ENCODE measurements at regions not wholly inside any gene's neighbourhood (a gene's known extent, or its start where the extent isn't known, plus 50 kb on each side); places are given as distances from the start of the nearest gene placed in this dataset.

DNA sequence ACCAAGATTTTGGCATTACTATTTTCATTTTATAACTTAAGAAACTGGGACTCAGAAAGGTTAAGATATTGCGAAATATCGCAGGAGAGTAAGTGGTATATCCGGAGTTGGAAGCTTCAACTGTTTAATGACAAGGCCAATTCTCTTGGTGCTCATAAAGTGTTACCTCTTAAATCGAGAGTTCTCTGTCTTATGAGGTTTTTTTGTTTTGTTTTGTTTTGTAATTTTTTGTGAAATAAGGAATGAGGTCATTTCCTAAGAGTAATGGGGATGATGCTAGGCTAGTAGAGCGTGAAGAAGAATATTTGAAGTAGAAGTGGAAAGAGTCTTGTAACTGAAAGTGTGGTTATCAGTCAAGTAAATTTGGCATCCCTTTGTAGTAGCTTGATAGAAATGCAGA lies 183.2 kb upstream of the DAB2 start:
- no peak overlapping the region for H3K4me3 ChIP-seq (ENCODE audit: low read depth in 1 of 3, low read length in 3 of 3)
- no peaks in the 10 kb centered on the region for H3K36me3 ChIP-seq (ENCODE audit: control insufficient read depth in 3 of 3, insufficient read depth in 2 of 3, low read depth in 1 of 3, low read length in 3 of 3)
- H3K4me1 ChIP-seq (ENCODE audit: control insufficient read depth in 3 of 3, insufficient read depth in 2 of 3, low read depth in 1 of 3, low read length in 2 of 3): no peaks in the 10 kb centered on the region
- H3K9me3 ChIP-seq (ENCODE audit: control insufficient read depth in 2 of 2, insufficient read depth in 1 of 2, low read depth in 1 of 2, low read length in 1 of 2): no peaks in the 10 kb centered on the region
- peaks cover 0 to 2% (median 0%) of the 10 kb centered on the region in 3 donors for H3K27me3 ChIP-seq (ENCODE audit: control insufficient read depth in 3 of 3, insufficient read depth in 3 of 3, low read length in 3 of 3)
- WGBS, 3 donors: 83 to 87% (median 85%) methylated on average over 5 of the region's 5 CpGs
- DNase-seq (no peak), FAIRE-seq (no peak)
- no peak overlapping the region for H3K27ac ChIP-seq (ENCODE audit: low read depth in 1 of 3, low read length in 2 of 3)

DNA sequence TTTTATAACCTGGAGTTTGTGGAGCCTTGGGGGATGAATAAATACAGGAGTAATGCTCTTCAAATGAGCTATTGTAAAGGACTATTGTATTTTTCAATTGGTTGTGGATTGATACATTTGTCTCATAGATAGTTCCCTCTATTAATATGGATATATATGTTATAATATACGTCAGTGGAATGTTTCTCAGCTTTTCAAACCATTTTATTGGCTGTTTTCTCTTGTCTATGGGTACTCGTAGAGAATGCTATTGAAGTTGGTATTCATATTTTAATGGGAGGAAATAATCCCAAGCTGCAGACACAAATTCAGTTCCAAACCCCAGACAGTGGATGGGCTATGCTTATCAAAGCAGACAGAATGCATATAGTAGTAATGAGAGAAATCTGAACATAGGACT lies 181.8 kb upstream of the DAB2 start:
- WGBS, 3 donors: 86 to 87% (median 87%) methylated on average over 2 of the region's 2 CpGs
- H3K4me1 ChIP-seq (ENCODE audit: control insufficient read depth in 3 of 3, insufficient read depth in 2 of 3, low read depth in 1 of 3, low read length in 2 of 3): no peaks in the 10 kb centered on the region
- H3K27me3 ChIP-seq (ENCODE audit: control insufficient read depth in 3 of 3, insufficient read depth in 3 of 3, low read length in 3 of 3): peaks cover 0 to 2% (median 0%) of the 10 kb centered on the region in 3 donors
- no peak for FAIRE-seq
- H3K4me3 ChIP-seq (ENCODE audit: low read depth in 1 of 3, low read length in 3 of 3): no peak overlapping the region
- H3K36me3 ChIP-seq (ENCODE audit: control insufficient read depth in 3 of 3, insufficient read depth in 2 of 3, low read depth in 1 of 3, low read length in 3 of 3): no peaks in the 10 kb centered on the region
- DNase-seq: no peak
- no peaks in the 10 kb centered on the region for H3K9me3 ChIP-seq (ENCODE audit: control insufficient read depth in 2 of 2, insufficient read depth in 1 of 2, low read depth in 1 of 2, low read length in 1 of 2)
- H3K27ac ChIP-seq (ENCODE audit: low read depth in 1 of 3, low read length in 2 of 3): no peak overlapping the region

DNA sequence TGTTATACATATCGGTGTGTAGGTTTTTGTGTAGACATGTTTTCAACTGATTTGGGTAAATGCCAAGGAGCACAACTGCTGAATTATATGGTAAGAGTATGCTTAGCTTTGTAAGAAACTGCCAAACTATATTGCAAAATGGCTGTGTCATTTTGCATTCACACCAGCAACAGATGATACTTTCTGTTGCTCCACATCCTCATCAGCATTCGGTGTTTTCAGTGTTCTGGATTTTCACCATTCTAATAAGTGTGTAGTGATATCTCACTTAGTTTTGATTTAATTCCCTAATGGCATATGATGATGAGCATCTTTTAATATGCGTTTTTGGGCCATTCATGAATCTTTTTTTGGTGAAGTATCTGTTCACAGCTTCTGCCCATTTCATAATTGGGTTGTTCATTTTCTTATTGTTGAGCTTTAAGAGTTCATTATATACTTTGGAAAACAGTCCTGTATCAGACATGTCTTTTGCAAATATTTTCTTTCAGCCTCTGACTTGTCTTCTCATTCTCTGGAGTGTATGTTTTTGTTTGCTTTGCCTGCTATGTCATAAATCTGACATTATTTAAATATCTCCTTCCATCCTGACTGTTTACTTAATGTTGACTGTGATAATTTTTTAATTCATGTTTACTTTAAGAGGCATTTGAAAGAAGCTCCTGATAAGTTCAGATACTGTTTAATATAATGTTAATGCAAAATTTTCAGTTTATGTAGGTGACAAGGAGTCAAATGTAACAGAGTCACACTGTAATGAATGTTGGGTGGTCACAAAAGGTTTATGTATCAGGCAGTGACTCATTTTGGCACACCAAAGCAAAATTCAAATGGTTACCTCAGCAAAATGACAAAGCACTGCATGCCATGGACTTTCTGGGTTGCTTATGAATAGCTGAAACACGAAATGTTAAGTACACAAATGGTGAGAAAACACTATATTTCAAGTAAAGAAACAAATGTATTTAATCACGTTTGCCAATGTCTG lies 181.1 kb upstream of the DAB2 start:
- no peak overlapping the region for H3K4me3 ChIP-seq (ENCODE audit: low read depth in 1 of 3, low read length in 3 of 3)
- 71 to 82% (median 77%) methylated on average over 5 of the region's 5 CpGs for WGBS, 3 donors
- FAIRE-seq: no peak
- no peak overlapping the region for H3K27ac ChIP-seq (ENCODE audit: low read depth in 1 of 3, low read length in 2 of 3)
- peaks cover 0 to 2% (median 0%) of the 10 kb centered on the region in 3 donors for H3K27me3 ChIP-seq (ENCODE audit: control insufficient read depth in 3 of 3, insufficient read depth in 3 of 3, low read length in 3 of 3)
- no peak for DNase-seq
- no peaks in the 10 kb centered on the region for H3K36me3 ChIP-seq (ENCODE audit: control insufficient read depth in 3 of 3, insufficient read depth in 2 of 3, low read depth in 1 of 3, low read length in 3 of 3)
- H3K4me1 ChIP-seq (ENCODE audit: control insufficient read depth in 3 of 3, insufficient read depth in 2 of 3, low read depth in 1 of 3, low read length in 2 of 3): no peaks in the 10 kb centered on the region
- no peaks in the 10 kb centered on the region for H3K9me3 ChIP-seq (ENCODE audit: control insufficient read depth in 2 of 2, insufficient read depth in 1 of 2, low read depth in 1 of 2, low read length in 1 of 2)

DNA sequence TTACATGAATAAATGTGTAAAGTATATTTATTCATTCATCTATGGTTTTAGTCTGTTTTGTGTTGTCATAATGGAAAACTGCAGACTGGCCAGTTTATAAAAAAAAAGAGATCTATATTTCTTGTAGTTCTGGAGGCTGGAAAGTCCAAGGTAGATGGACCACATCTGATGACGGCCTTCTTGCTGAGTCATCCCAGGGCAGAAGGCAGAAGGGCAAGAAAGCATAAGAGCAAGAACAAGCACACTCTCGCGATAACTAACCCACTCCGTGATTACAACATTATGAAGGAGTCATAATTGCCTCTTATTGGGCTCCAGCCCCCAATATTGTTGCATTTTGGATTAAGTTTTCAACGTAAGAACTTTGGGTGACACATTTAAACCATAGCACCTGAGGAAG lies 180.4 kb upstream of the DAB2 start:
- Histone ChIP-seq H3K4me1 (ENCODE audit: control insufficient read depth in 3 of 3, insufficient read depth in 2 of 3, low read depth in 1 of 3, low read length in 2 of 3) (peaks cover 0 to 3% (median 0%) of the 10 kb centered on the region in 3 donors), H3K27me3 (ENCODE audit: control insufficient read depth in 3 of 3, insufficient read depth in 3 of 3, low read length in 3 of 3) (peaks cover 0 to 2% (median 0%) of the 10 kb centered on the region in 3 donors), H3K9me3 (ENCODE audit: control insufficient read depth in 2 of 2, insufficient read depth in 1 of 2, low read depth in 1 of 2, low read length in 1 of 2) (no peaks in the 10 kb centered on the region), H3K27ac (ENCODE audit: low read depth in 1 of 3, low read length in 2 of 3) (no peak overlapping the region), H3K4me3 (ENCODE audit: low read depth in 1 of 3, low read length in 3 of 3) (no peak overlapping the region), H3K36me3 (ENCODE audit: control insufficient read depth in 3 of 3, insufficient read depth in 2 of 3, low read depth in 1 of 3, low read length in 3 of 3) (no peaks in the 10 kb centered on the region)
- WGBS, 3 donors: 84 to 94% (median 86%) methylated on average over 5 of the region's 5 CpGs
- DNase-seq (peak in 1 of 2 donors; percentile 14), FAIRE-seq (no peak)

DNA sequence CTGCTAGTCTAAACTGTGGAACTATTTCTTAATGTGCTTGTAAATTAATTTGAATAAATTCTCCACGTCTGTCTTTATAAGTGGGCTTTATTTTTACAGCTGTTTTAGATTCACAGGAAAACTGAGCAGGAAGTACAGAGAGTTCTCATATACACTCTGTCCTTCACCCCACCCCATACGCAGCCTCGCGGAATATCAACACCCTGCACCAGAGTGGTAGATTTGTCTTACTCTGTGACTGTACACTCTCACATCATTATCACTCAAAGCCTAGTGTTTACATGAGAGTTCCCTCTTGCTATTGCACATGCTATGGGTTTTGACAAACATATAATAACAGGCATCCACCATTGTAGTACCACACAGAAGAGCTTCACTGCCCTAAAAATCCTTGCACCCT lies 179.7 kb upstream of the DAB2 start:
- FAIRE-seq: no peak
- H3K9me3 ChIP-seq (ENCODE audit: control insufficient read depth in 2 of 2, insufficient read depth in 1 of 2, low read depth in 1 of 2, low read length in 1 of 2): no peaks in the 10 kb centered on the region
- WGBS, 3 donors: 51 to 60% (median 52%) methylated on average over 4 of the region's 4 CpGs
- H3K27ac ChIP-seq (ENCODE audit: low read depth in 1 of 3, low read length in 2 of 3): no peak overlapping the region
- no peak for DNase-seq
- H3K27me3 ChIP-seq (ENCODE audit: control insufficient read depth in 3 of 3, insufficient read depth in 3 of 3, low read length in 3 of 3): peaks cover 0 to 2% (median 0%) of the 10 kb centered on the region in 3 donors
- H3K4me1 ChIP-seq (ENCODE audit: control insufficient read depth in 3 of 3, insufficient read depth in 2 of 3, low read depth in 1 of 3, low read length in 2 of 3): peaks cover 0 to 6% (median 0%) of the 10 kb centered on the region in 3 donors
- no peak overlapping the region for H3K4me3 ChIP-seq (ENCODE audit: low read depth in 1 of 3, low read length in 3 of 3)
- no peaks in the 10 kb centered on the region for H3K36me3 ChIP-seq (ENCODE audit: control insufficient read depth in 3 of 3, insufficient read depth in 2 of 3, low read depth in 1 of 3, low read length in 3 of 3)

DNA sequence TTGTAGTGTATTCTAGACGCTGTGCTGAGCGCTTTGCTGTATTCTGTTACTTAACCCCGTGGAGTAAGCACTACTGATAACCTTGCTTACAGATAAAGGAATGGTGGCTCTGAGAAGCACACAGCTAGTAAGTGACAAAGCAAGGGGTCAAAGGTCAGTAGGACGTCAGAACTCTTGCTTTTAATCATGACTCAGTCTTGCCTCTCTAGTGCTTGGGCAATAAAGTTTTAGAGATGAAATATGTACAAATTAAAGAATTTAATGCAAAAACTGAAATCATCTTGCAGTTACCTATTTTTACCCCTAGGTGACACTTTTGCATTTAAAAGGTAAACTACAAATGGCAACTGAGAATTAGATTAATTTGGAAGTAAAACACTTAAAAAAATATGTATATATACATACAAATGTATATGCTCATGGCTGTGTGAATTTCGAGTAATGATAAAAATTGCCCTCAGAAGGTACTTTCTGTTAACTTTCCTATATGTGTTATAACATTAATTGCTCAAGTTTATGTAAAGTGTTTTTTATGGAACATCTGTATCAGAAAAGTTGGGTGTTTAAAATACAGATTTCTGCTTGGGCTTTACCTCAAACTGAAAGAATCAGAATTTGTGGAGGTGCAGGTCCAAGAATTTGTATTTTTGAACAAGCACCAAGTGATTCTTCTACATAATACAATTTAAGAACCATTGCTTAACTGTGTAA lies 175.1 kb upstream of the DAB2 start:
- Histone ChIP-seq H3K9me3 (ENCODE audit: control insufficient read depth in 2 of 2, insufficient read depth in 1 of 2, low read depth in 1 of 2, low read length in 1 of 2) (no peaks in the 10 kb centered on the region), H3K4me1 (ENCODE audit: control insufficient read depth in 3 of 3, insufficient read depth in 2 of 3, low read depth in 1 of 3, low read length in 2 of 3) (peaks cover 0 to 18% (median 3%) of the 10 kb centered on the region in 3 donors), H3K4me3 (ENCODE audit: low read depth in 1 of 3, low read length in 3 of 3) (no peak overlapping the region), H3K27ac (ENCODE audit: low read depth in 1 of 3, low read length in 2 of 3) (peak overlapping the region in 1 of 3 donors; percentile 59), H3K36me3 (ENCODE audit: control insufficient read depth in 3 of 3, insufficient read depth in 2 of 3, low read depth in 1 of 3, low read length in 3 of 3) (no peaks in the 10 kb centered on the region), H3K27me3 (ENCODE audit: control insufficient read depth in 3 of 3, insufficient read depth in 3 of 3, low read length in 3 of 3) (peaks cover 0 to 2% (median 0%) of the 10 kb centered on the region in 3 donors)
- 11 to 38% (median 18%) methylated on average over 5 of the region's 5 CpGs for WGBS, 3 donors
- DNase-seq (peak; percentile 87 to 90), FAIRE-seq (no peak)

DNA sequence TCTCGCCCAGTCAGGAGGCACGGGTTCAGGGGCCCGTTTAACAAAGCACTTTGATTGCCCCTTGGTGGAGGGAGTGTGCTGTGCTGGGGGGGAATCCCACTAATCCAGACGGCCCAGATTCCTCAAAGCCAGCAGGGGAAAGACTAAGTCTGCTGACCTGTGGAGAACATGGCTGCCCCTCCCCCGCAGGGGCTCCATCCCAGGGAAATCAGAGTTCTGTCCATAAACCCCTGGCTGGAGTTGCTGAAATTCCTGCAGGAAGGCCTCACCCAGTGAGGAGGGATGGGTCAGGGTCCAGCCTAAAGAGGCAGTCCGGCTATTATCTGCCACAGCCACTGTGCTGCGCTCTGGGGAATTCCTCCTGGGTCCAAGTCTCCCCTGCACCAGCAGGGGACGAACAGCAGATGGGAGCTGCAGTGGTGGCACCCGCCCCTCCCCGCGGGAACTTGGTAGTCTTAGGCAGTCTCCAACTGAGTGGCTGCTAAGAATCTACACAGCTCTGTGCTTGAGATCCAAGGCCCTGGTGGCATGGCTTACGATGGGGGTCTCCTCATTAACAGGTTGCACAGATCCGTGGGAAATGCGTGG lies 174.0 kb upstream of the DAB2 start:
- FAIRE-seq: no peak
- no peak overlapping the region for H3K4me3 ChIP-seq (ENCODE audit: low read depth in 1 of 3, low read length in 3 of 3)
- no peaks in the 10 kb centered on the region for H3K9me3 ChIP-seq (ENCODE audit: control insufficient read depth in 2 of 2, insufficient read depth in 1 of 2, low read depth in 1 of 2, low read length in 1 of 2)
- DNase-seq: peak in 1 of 2 donors; percentile 73
- H3K4me1 ChIP-seq (ENCODE audit: control insufficient read depth in 3 of 3, insufficient read depth in 2 of 3, low read depth in 1 of 3, low read length in 2 of 3): peaks cover 0 to 18% (median 3%) of the 10 kb centered on the region in 3 donors
- H3K27me3 ChIP-seq (ENCODE audit: control insufficient read depth in 3 of 3, insufficient read depth in 3 of 3, low read length in 3 of 3): peaks cover 0 to 2% (median 0%) of the 10 kb centered on the region in 3 donors
- H3K27ac ChIP-seq (ENCODE audit: low read depth in 1 of 3, low read length in 2 of 3): peak overlapping the region in 1 of 3 donors; percentile 59
- no peaks in the 10 kb centered on the region for H3K36me3 ChIP-seq (ENCODE audit: control insufficient read depth in 3 of 3, insufficient read depth in 2 of 3, low read depth in 1 of 3, low read length in 3 of 3)
- 75 to 83% (median 76%) methylated on average over 14 of the region's 14 CpGs for WGBS, 3 donors

DNA sequence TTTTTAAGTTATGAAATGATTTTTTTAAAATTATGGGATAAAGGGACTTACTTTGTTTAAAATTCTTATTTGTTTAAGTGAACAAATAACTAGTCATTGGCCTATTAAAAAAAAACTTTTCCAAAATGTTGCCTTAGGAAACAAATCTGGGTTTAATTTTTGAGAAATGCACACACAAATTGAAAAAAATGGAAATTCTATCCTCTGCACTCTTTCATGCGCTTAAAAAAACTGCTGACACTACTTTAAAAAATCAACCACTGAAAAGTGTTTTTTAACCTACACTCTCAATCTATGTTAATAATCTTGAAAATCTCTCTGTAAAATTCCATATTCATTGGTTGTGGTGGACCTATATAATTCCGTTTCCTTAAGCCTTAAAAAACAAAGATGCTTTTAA lies 163.4 kb upstream of the DAB2 start:
- DNase-seq (no peak), FAIRE-seq (no peak)
- H3K9me3 ChIP-seq (ENCODE audit: control insufficient read depth in 2 of 2, insufficient read depth in 1 of 2, low read depth in 1 of 2, low read length in 1 of 2): no peaks in the 10 kb centered on the region
- no peaks in the 10 kb centered on the region for H3K4me1 ChIP-seq (ENCODE audit: control insufficient read depth in 3 of 3, insufficient read depth in 2 of 3, low read depth in 1 of 3, low read length in 2 of 3)
- H3K4me3 ChIP-seq (ENCODE audit: low read depth in 1 of 3, low read length in 3 of 3): no peak overlapping the region
- no peak overlapping the region for H3K27ac ChIP-seq (ENCODE audit: low read depth in 1 of 3, low read length in 2 of 3)
- no peaks in the 10 kb centered on the region for H3K36me3 ChIP-seq (ENCODE audit: control insufficient read depth in 3 of 3, insufficient read depth in 2 of 3, low read depth in 1 of 3, low read length in 3 of 3)
- no peaks in the 10 kb centered on the region for H3K27me3 ChIP-seq (ENCODE audit: control insufficient read depth in 3 of 3, insufficient read depth in 3 of 3, low read length in 3 of 3)
- WGBS, 3 donors: 82 to 93% (median 83%) methylated on average over 2 of the region's 2 CpGs
